Liver (tissue), 8 donors: ENCODE measurements at regions not wholly inside any gene's neighbourhood (a gene's known extent, or its start where the extent isn't known, plus 50 kb on each side); places are given as distances from the start of the nearest gene placed in this dataset.

Experiments
- DNase-seq: peaks from one replicate; pipeline ENCODE4 v3.0.0-alpha.2; 2017; ENCODE audit warnings: low spot score
- H3K27ac ChIP-seq, 2 donors: one replicate each; pipeline ENCODE4 v1.7.0; 2013; ENCODE audit warnings: inconsistent platforms in 2 of 2, low read length in 2 of 2, control low read depth in 1 of 2, low read depth in 1 of 2, mild to moderate bottlenecking in 1 of 2
- H3K27me3 ChIP-seq, 4 donors: one replicate each; pipeline versions ENCODE4 v1.6.1 to v1.7.0; 2013; ENCODE audit warnings: low read length in 3 of 4, inconsistent platforms in 1 of 4, mild to moderate bottlenecking in 1 of 4, moderate library complexity in 1 of 4; ENCODE audit not compliant: control insufficient read depth in 4 of 4, insufficient read depth in 4 of 4
- H3K36me3 ChIP-seq, 4 donors: one replicate each; pipeline versions ENCODE4 v1.6.1 to v1.7.0; 2013; ENCODE audit warnings: low read length in 3 of 4, mild to moderate bottlenecking in 3 of 4, low read depth in 1 of 4, moderate library complexity in 1 of 4; ENCODE audit not compliant: control insufficient read depth in 4 of 4, insufficient read depth in 3 of 4
- H3K4me1 ChIP-seq, 4 donors: one replicate each; pipeline versions ENCODE4 v1.6.1 to v1.7.0; 2013; ENCODE audit warnings: low read length in 3 of 4, mild to moderate bottlenecking in 3 of 4, moderate library complexity in 1 of 4; ENCODE audit not compliant: control insufficient read depth in 4 of 4, insufficient read depth in 4 of 4
- H3K4me3 ChIP-seq, 3 donors: one replicate each; pipeline versions ENCODE4 v1.6.1 to v1.7.0; 2013; ENCODE audit warnings: low read length in 3 of 3, control low read depth in 1 of 3, low read depth in 1 of 3, mild to moderate bottlenecking in 1 of 3
- H3K9ac ChIP-seq, 2 donors: one replicate each; pipeline ENCODE4 v1.7.0; 2013; ENCODE audit warnings: low read length in 2 of 2, mild to moderate bottlenecking in 2 of 2, moderate library complexity in 2 of 2, control low read depth in 1 of 2, low read depth in 1 of 2
- H3K9me3 ChIP-seq, 4 donors: one replicate each; pipeline versions ENCODE4 v1.6.1 to v1.7.0; 2013; ENCODE audit warnings: low read length in 3 of 4; ENCODE audit not compliant: control insufficient read depth in 4 of 4
- CTCF ChIP-seq: fragments of 150-350 bp; IDR thresholded peaks from 2 replicates; pipeline ENCODE4 v1.5.1; 2017; ENCODE audit warnings: improper control_type of control experiment, low read depth, low read length; ENCODE audit not compliant: missing input control
- FOXA1 ChIP-seq: IDR thresholded peaks from 2 replicates; pipeline ENCODE4 v1.6.1; 2016; ENCODE audit warnings: antibody characterized with exemption
- HNF4G ChIP-seq: IDR thresholded peaks from 2 replicates; pipeline ENCODE4 v1.6.1; 2016; ENCODE audit warnings: antibody characterized with exemption
- NR2F2 ChIP-seq: IDR thresholded peaks from 2 replicates; pipeline ENCODE4 v1.6.1; 2016; ENCODE audit warnings: antibody characterized with exemption
- RAD21 ChIP-seq, 2 donors: IDR thresholded peaks; 2 replicates each; pipeline ENCODE4 v1.6.1; 2016; ENCODE audit warnings: antibody characterized with exemption in 2 of 2, mild to moderate bottlenecking in 2 of 2
- REST ChIP-seq: IDR thresholded peaks from 2 replicates; pipeline ENCODE4 v1.6.1; 2016; ENCODE audit warnings: antibody characterized with exemption, mild to moderate bottlenecking
- RXRA ChIP-seq, 2 donors: IDR thresholded peaks; 2 replicates each; pipeline ENCODE4 v1.6.1; 2017 to 2018; ENCODE audit warnings: antibody characterized with exemption in 2 of 2, mild to moderate bottlenecking in 1 of 2
- TAF1 ChIP-seq: conservative IDR thresholded peaks from 2 replicates; pipeline ENCODE4 v1.6.1; 2016; ENCODE audit warnings: antibody characterized with exemption, mild to moderate bottlenecking
- YY1 ChIP-seq: IDR thresholded peaks from 2 replicates; pipeline ENCODE4 v1.6.1; 2016; ENCODE audit warnings: antibody characterized with exemption, mild to moderate bottlenecking
- WGBS: extraction: QIAGEN DNeasy Blood & Tissue Kit; methylation state at CpG from one replicate; pipeline ENCODE4 v1.1.7; 2013; 5-methylcytosine and 5-hydroxymethylcytosine counted together
- TF ChIP-seq, protein P1 (sequence below): IDR thresholded peaks from 2 replicates; pipeline ENCODE4 v1.6.1; 2016; ENCODE audit warnings: antibody characterized with exemption
- TF ChIP-seq, protein P2 (sequence below): IDR thresholded peaks from 2 replicates; pipeline ENCODE4 v1.6.1; 2016; ENCODE audit warnings: antibody characterized with exemption
- donor health status: healthy.
- donor health status: healthy.
- donor health status: healthy.
- donor health status: healthy.
- donor health status: healthy.

DNA sequence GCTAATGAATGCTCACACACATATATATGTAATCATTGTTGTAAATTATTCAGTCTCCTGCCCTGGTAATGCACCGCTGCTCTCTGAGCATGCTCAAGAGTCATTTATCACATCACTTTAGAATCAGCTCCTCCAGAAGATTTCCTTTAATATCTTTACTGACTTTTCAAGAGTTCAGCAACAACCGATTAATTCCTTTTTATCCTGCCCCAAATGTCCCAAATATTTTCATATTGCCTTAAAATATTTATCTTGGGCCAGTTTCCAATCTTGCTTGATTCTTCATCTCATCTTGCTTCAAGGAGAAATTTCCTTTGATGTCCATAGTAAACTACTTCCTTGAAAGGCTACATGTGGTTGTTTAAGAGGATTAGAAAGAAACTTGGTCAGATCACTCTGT lies 132.5 kb downstream of the NHLRC3 start:
- H3K27me3 ChIP-seq, result peaks cover 0 to 5% (median 0%) of the 10 kb centered on the region in 4 donors
- 71% methylated on average over 2 of the region's 2 CpGs for WGBS
- no peak overlapping the region for H3K27ac ChIP-seq
- no peak for TF ChIP-seq RAD21 (IDR thresholded peaks at IDR 0.05)
- TF ChIP-seq CTCF, result no peak
- TF ChIP-seq, protein P1, sequence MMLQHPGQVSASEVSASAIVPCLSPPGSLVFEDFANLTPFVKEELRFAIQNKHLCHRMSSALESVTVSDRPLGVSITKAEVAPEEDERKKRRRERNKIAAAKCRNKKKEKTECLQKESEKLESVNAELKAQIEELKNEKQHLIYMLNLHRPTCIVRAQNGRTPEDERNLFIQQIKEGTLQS, result no peak
- H3K9me3 ChIP-seq, result no peaks in the 10 kb centered on the region
- DNase-seq, result no peak
- H3K9ac ChIP-seq, result no peak overlapping the region
- H3K36me3 ChIP-seq, result no peaks in the 10 kb centered on the region
- H3K4me3 ChIP-seq, result no peak overlapping the region
- no peaks in the 10 kb centered on the region for H3K4me1 ChIP-seq

GRCh38 chr13:39185326-39185725 lies 147.1 kb downstream of the NHLRC3 start:
- WGBS, result 65% methylated on average over 3 of the region's 3 CpGs
- no peaks in the 10 kb centered on the region for H3K36me3 ChIP-seq
- no peaks in the 10 kb centered on the region for H3K27me3 ChIP-seq
- H3K4me1 ChIP-seq, result no peaks in the 10 kb centered on the region
- H3K27ac ChIP-seq, result no peak overlapping the region
- no peaks in the 10 kb centered on the region for H3K9me3 ChIP-seq
- TF ChIP-seq RXRA (IDR thresholded peaks at IDR 0.05) (no peak), YY1 (no peak), NR2F2 (no peak), HNF4G (no peak), TAF1 (no peak), REST (no peak), FOXA1 (no peak)
- TF ChIP-seq, protein P2, sequence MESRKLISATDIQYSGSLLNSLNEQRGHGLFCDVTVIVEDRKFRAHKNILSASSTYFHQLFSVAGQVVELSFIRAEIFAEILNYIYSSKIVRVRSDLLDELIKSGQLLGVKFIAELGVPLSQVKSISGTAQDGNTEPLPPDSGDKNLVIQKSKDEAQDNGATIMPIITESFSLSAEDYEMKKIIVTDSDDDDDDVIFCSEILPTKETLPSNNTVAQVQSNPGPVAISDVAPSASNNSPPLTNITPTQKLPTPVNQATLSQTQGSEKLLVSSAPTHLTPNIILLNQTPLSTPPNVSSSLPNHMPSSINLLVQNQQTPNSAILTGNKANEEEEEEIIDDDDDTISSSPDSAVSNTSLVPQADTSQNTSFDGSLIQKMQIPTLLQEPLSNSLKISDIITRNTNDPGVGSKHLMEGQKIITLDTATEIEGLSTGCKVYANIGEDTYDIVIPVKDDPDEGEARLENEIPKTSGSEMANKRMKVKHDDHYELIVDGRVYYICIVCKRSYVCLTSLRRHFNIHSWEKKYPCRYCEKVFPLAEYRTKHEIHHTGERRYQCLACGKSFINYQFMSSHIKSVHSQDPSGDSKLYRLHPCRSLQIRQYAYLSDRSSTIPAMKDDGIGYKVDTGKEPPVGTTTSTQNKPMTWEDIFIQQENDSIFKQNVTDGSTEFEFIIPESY, result no peak
- no peak overlapping the region for H3K4me3 ChIP-seq
- H3K9ac ChIP-seq, result no peak overlapping the region
- DNase-seq, result no peak
